Small intestine (tissue), 7 donors: ENCODE measurements at regions not wholly inside any gene's neighbourhood (a gene's known extent, or its start where the extent isn't known, plus 50 kb on each side); places are given as distances from the start of the nearest gene placed in this dataset.
"Not testable (repeated sequence)": the region's sequence is repeated elsewhere in the genome, so short reads cannot be mapped to it uniquely, and the experiment has no call there.

ENCODE experiments used
- DNase-seq, 2 donors: peaks; one replicate each; pipeline versions ENCODE4 v3.0.0 to v3.0.0-alpha.2; 2013
- FAIRE-seq: peaks from 2 replicates; lab custom pipeline; 2012; peaks lifted over from hg19 to GRCh38; lab: Jason Lieb, UNC
- H3K27ac ChIP-seq, 3 donors: one replicate each; pipeline ENCODE4 v1.5.1; 2013; ENCODE audit warnings: low read length in 2 of 3, mild to moderate bottlenecking in 2 of 3, control low read depth in 1 of 3, inconsistent platforms in 1 of 3, low read depth in 1 of 3, moderate library complexity in 1 of 3
- H3K27me3 ChIP-seq, 3 donors: one replicate each; pipeline ENCODE4 v1.6.1; 2013; ENCODE audit warnings: low read length in 3 of 3, inconsistent platforms in 1 of 3; ENCODE audit not compliant: control insufficient read depth in 3 of 3, insufficient read depth in 3 of 3
- H3K36me3 ChIP-seq, 3 donors: one replicate each; pipeline ENCODE4 v1.6.1; 2013; ENCODE audit warnings: low read length in 3 of 3, inconsistent platforms in 1 of 3, low read depth in 1 of 3, mild to moderate bottlenecking in 1 of 3, moderate library complexity in 1 of 3; ENCODE audit not compliant: control insufficient read depth in 3 of 3, insufficient read depth in 2 of 3
- H3K4me1 ChIP-seq, 3 donors: one replicate each; pipeline ENCODE4 v1.6.1; 2013; ENCODE audit warnings: low read length in 2 of 3, inconsistent platforms in 1 of 3, low read depth in 1 of 3, mild to moderate bottlenecking in 1 of 3, moderate library complexity in 1 of 3; ENCODE audit not compliant: control insufficient read depth in 3 of 3, insufficient read depth in 2 of 3
- H3K4me3 ChIP-seq, 3 donors: one replicate each; pipeline ENCODE4 v1.5.1; 2013; ENCODE audit warnings: low read length in 3 of 3, control low read depth in 1 of 3, inconsistent platforms in 1 of 3, low read depth in 1 of 3, mild to moderate bottlenecking in 1 of 3, moderate library complexity in 1 of 3
- H3K9me3 ChIP-seq, 2 donors: one replicate each; pipeline ENCODE4 v1.6.1; 2013; ENCODE audit warnings: low read depth in 1 of 2, low read length in 1 of 2; ENCODE audit not compliant: control insufficient read depth in 2 of 2, insufficient read depth in 1 of 2
- WGBS, 3 donors: extraction: QIAGEN DNeasy Blood & Tissue Kit; methylation state at CpG; one replicate each; pipeline ENCODE4 v1.1.7; 2013; 5-methylcytosine and 5-hydroxymethylcytosine counted together
- donor health status: healthy with polysubstance abuse.
- donor health status: control.
- donor health status: control.
- donor health status: Bipolar disorder and iron deficiency.
- donor health status: healthy.

- no peak overlapping the region for H3K4me3 ChIP-seq
- H3K27ac ChIP-seq: no peak overlapping the region
- FAIRE-seq (no peak), DNase-seq (no peak)
- peaks cover 1 to 5% of the 10 kb centered on the region in 2 donors for H3K9me3 ChIP-seq
- no peaks in the 10 kb centered on the region for H3K4me1 ChIP-seq
- H3K27me3 ChIP-seq: no peaks in the 10 kb centered on the region
- H3K36me3 ChIP-seq: no peaks in the 10 kb centered on the region
These were observed 517.0 kb upstream of the SOX11 start for GRCh38 chr2:5175231-5175630.

- FAIRE-seq (no peak), DNase-seq (no peak)
- WGBS, 3 donors: 61 to 71% (median 70%) methylated on average over 4 of the region's 4 CpGs
These were observed 515.4 kb upstream of the SOX11 start for GRCh38 chr2:5176764-5177163.

GRCh38 chr2:5183031-5183430 is 509.2 kb upstream of the SOX11 start:
- no peak overlapping the region for H3K27ac ChIP-seq
- FAIRE-seq (no peak), DNase-seq (no peak)
- no peaks in the 10 kb centered on the region for H3K36me3 ChIP-seq
- H3K4me3 ChIP-seq: no peak overlapping the region
- no peaks in the 10 kb centered on the region for H3K27me3 ChIP-seq
- WGBS, 3 donors: 71 to 80% (median 79%) methylated on average over 5 of the region's 5 CpGs
- H3K4me1 ChIP-seq: no peaks in the 10 kb centered on the region
- peaks cover 2 to 3% of the 10 kb centered on the region in 2 donors for H3K9me3 ChIP-seq

More at GRCh38 chr2:5176764-5177163, 515.4 kb upstream of the SOX11 start:
- Histone ChIP-seq H3K27me3 (no peaks in the 10 kb centered on the region), H3K4me1 (no peaks in the 10 kb centered on the region), H3K36me3 (no peaks in the 10 kb centered on the region), H3K9me3 (peaks cover 3 to 5% of the 10 kb centered on the region in 2 donors), H3K4me3 (no peak overlapping the region), H3K27ac (no peak overlapping the region)

- no peak overlapping the region for H3K27ac ChIP-seq
- no peak for FAIRE-seq
- no peak overlapping the region for H3K4me3 ChIP-seq
- no peaks in the 10 kb centered on the region for H3K36me3 ChIP-seq
- no peaks in the 10 kb centered on the region for H3K27me3 ChIP-seq
- no peaks in the 10 kb centered on the region for H3K4me1 ChIP-seq
- peaks cover 0 to 3% of the 10 kb centered on the region in 2 donors for H3K9me3 ChIP-seq
- no peak for DNase-seq
These were observed 504.9 kb upstream of the SOX11 start for GRCh38 chr2:5187283-5187682.

- DNase-seq (no peak), FAIRE-seq (no peak)
- H3K27me3 ChIP-seq: no peaks in the 10 kb centered on the region
- no peak overlapping the region for H3K4me3 ChIP-seq
- no peaks in the 10 kb centered on the region for H3K4me1 ChIP-seq
- H3K36me3 ChIP-seq: no peaks in the 10 kb centered on the region
- H3K27ac ChIP-seq: no peak overlapping the region
- H3K9me3 ChIP-seq: no peaks in the 10 kb centered on the region
- 72 to 88% (median 77%) methylated on average over 5 of the region's 5 CpGs for WGBS, 3 donors
These were observed 503.5 kb upstream of the SOX11 start for GRCh38 chr2:5188636-5189035.

- no peaks in the 10 kb centered on the region for H3K9me3 ChIP-seq
These were observed 502.2 kb upstream of the SOX11 start for GRCh38 chr2:5190023-5190422.

GRCh38 chr2:5195636-5196035 is 496.5 kb upstream of the SOX11 start:
- peaks cover 0 to 2% of the 10 kb centered on the region in 2 donors for H3K9me3 ChIP-seq
- no peak overlapping the region for H3K4me3 ChIP-seq
- H3K4me1 ChIP-seq: no peaks in the 10 kb centered on the region
- 63 to 79% (median 74%) methylated on average over 1 of the region's 1 CpG for WGBS, 3 donors
- no peaks in the 10 kb centered on the region for H3K36me3 ChIP-seq
- H3K27ac ChIP-seq: no peak overlapping the region
- no peaks in the 10 kb centered on the region for H3K27me3 ChIP-seq
- no peak for FAIRE-seq
- no peak for DNase-seq

More at GRCh38 chr2:5190023-5190422, 502.2 kb upstream of the SOX11 start:
- no peak for DNase-seq
- Histone ChIP-seq H3K27ac (no peak overlapping the region), H3K36me3 (no peaks in the 10 kb centered on the region), H3K4me3 (no peak overlapping the region), H3K27me3 (no peaks in the 10 kb centered on the region), H3K4me1 (no peaks in the 10 kb centered on the region)
- WGBS, 3 donors: 29 to 52% (median 41%) methylated on average over 5 of the region's 5 CpGs
- no peak for FAIRE-seq

- 56 to 64% (median 59%) methylated on average over 5 of the region's 5 CpGs for WGBS, 3 donors
- no peak for DNase-seq
- Histone ChIP-seq H3K9me3 (peaks cover 0 to 2% of the 10 kb centered on the region in 2 donors), H3K4me3 (no peak overlapping the region), H3K27me3 (no peaks in the 10 kb centered on the region), H3K27ac (no peak overlapping the region), H3K36me3 (no peaks in the 10 kb centered on the region), H3K4me1 (no peaks in the 10 kb centered on the region)
- FAIRE-seq: no peak
These were observed 488.9 kb upstream of the SOX11 start for GRCh38 chr2:5203134-5203755.

GRCh38 chr2:5206742-5207141 is 485.4 kb upstream of the SOX11 start:
- H3K9me3 ChIP-seq, DNase-seq, H3K27me3 ChIP-seq, H3K4me1 ChIP-seq, H3K36me3 ChIP-seq, FAIRE-seq, H3K27ac ChIP-seq, H3K4me3 ChIP-seq: not testable (repeated sequence)
- WGBS, 3 donors: 76 to 98% (median 92%) methylated on average over 2 of the region's 2 CpGs
